ENCODE measurements at regions not wholly inside any gene's neighbourhood (a gene's known extent, or its start where the extent isn't known, plus 50 kb on each side); places are given as distances from the start of the nearest gene placed in this dataset.

DNA sequence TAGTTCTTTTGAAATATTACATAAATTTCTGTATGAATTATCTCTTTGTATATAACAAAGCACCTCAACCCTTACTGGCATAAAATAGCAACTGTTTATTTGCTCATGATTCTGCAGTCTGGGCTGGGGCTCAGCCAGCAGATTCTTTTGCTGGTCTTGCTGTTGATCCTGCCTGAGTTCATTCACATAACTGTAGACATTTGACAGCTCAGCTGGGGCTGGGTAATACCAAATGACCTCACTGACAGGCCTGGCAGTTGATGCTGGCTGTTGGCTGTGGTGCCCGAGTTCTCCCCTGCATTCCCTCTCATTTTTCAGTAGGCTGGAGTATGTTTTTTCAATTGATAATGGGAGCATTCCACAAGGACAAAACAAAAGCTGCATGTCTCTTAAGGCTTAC is 449.9 kb upstream of the GOLIM4 start:
- TF ChIP-seq POLR2A (IDR thresholded peaks at IDR 0.05): no peak
- TF ChIP-seq, protein P1, sequence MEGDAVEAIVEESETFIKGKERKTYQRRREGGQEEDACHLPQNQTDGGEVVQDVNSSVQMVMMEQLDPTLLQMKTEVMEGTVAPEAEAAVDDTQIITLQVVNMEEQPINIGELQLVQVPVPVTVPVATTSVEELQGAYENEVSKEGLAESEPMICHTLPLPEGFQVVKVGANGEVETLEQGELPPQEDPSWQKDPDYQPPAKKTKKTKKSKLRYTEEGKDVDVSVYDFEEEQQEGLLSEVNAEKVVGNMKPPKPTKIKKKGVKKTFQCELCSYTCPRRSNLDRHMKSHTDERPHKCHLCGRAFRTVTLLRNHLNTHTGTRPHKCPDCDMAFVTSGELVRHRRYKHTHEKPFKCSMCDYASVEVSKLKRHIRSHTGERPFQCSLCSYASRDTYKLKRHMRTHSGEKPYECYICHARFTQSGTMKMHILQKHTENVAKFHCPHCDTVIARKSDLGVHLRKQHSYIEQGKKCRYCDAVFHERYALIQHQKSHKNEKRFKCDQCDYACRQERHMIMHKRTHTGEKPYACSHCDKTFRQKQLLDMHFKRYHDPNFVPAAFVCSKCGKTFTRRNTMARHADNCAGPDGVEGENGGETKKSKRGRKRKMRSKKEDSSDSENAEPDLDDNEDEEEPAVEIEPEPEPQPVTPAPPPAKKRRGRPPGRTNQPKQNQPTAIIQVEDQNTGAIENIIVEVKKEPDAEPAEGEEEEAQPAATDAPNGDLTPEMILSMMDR (IDR thresholded peaks at IDR 0.05): no peak
- H3K9me3 ChIP-seq (replicated peaks in 1 of 3): no peaks in the 10 kb centered on the region
- no peaks in the 10 kb centered on the region for H3K36me3 ChIP-seq (replicated peaks in 1 of 2)
- no peak for DNase-seq
- 35 to 55% (median 44%) methylated on average over 1 of the region's 1 CpG for WGBS, 4 donors
- no peak overlapping the region for H3K27ac ChIP-seq
- intact Hi-C loops (cut with DNase I): no loop called here
- H3K27me3 ChIP-seq: no peaks in the 10 kb centered on the region
- H3K4me1 ChIP-seq (replicated peaks in 1 of 2): no peaks in the 10 kb centered on the region
- no peak overlapping the region for H3K4me3 ChIP-seq

DNA sequence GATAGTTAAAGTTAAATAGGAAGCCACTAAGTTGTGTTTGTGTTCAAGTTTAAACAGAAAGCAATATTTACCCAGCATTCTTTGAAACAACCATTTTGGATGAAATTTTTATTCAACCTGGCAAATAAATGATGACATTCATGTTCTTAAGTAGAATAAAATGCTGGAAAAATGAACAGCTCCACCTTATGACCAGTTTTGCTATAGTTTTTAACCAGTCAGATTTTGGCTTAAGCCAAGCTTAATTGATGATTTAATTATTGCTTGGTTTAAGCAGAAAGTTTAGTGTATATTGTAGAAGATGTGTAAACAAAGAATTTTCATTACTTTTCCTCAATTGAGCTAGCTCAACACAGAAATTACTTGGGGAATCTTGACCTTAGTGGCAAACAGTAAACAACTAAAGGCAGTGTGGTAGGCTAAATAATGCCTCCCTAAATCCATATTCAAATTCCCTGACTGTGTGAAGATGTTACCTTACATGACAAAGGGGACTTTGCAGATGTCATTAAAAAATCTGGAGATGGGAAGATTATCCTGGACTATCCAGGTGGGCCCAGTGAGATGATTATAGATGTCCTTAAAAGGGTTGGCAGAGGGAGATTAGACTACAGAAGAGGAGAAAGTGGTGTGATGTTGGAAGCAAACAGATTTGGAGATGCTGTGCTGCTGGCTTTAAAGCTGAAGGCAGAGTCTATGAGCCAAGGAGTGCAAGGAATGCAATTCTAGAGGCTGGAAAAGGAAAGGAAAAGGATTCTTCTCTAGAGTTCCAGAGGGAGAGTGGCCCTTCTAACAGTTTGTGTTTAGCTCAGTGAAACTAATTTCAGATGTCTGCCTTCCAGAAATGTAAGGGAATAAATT is 448.6 kb upstream of the GOLIM4 start:
- intact Hi-C loops (cut with DNase I): no loop called here
- DNase-seq: no peak
- H3K9me3 ChIP-seq (replicated peaks in 1 of 3): no peaks in the 10 kb centered on the region
- no peaks in the 10 kb centered on the region for H3K36me3 ChIP-seq (replicated peaks in 1 of 2)
- H3K4me1 ChIP-seq (replicated peaks in 1 of 2): no peaks in the 10 kb centered on the region
- no peak overlapping the region for H3K4me3 ChIP-seq
- H3K27ac ChIP-seq: no peak overlapping the region
- TF ChIP-seq POLR2A (IDR thresholded peaks at IDR 0.05): no peak
- TF ChIP-seq, protein P1 (IDR thresholded peaks at IDR 0.05): no peak
- no peaks in the 10 kb centered on the region for H3K27me3 ChIP-seq

DNA sequence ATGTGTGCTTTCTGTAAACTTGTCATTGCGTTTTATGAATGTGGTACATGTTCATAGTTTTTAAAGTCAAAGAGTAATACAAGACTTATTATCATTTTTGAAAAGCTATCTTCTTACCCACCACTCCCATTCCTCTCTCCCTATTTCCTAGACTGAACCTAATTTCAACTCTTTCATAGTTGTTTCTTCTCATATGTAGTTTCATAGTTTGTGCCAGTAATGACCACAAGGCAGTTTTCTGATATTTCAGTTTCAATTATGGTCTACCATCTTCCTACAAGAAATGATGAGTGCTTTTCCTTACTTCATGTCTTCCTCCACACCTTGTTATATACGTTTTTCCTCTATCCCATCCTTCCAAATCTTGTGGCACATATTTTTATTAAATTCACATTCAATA is 445.0 kb upstream of the GOLIM4 start:
- WGBS, 4 donors: 20 to 63% (median 47%) methylated on average over 2 of the region's 2 CpGs
- TF ChIP-seq POLR2A (IDR thresholded peaks at IDR 0.05): no peak
- TF ChIP-seq, protein P1 (IDR thresholded peaks at IDR 0.05): no peak
- H3K4me3 ChIP-seq: no peak overlapping the region
- no peak overlapping the region for H3K27ac ChIP-seq
- no peak for DNase-seq
- H3K27me3 ChIP-seq: no peaks in the 10 kb centered on the region
- no peaks in the 10 kb centered on the region for H3K9me3 ChIP-seq (replicated peaks in 1 of 3)
- no peaks in the 10 kb centered on the region for H3K4me1 ChIP-seq (replicated peaks in 1 of 2)
- no peaks in the 10 kb centered on the region for H3K36me3 ChIP-seq (replicated peaks in 1 of 2)
- intact Hi-C loops (cut with DNase I): no loop called here

DNA sequence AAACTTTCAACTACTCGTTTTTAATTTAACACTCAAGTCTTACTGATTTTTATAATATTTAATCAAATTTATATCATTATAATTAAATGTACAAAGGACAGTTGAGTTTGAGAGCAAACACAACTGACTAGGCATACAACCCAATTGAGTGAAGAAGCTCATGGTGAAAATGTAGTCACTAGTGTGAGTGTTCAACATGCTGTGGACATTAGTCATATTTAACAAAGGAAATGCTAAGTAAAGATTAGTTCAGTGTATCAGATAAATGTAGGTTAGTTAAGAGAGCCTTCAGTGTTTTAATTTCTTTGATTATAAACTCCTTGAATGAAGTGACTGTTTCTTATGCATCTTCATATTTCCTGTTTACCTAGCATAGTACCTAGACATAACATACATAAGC is 444.2 kb upstream of the GOLIM4 start:
- Histone ChIP-seq H3K4me1 (replicated peaks in 1 of 2) (no peaks in the 10 kb centered on the region), H3K9me3 (replicated peaks in 1 of 3) (no peaks in the 10 kb centered on the region), H3K27me3 (no peaks in the 10 kb centered on the region), H3K36me3 (replicated peaks in 1 of 2) (no peaks in the 10 kb centered on the region), H3K4me3 (no peak overlapping the region), H3K27ac (no peak overlapping the region)
- DNase-seq: no peak
- intact Hi-C loops (cut with DNase I): no loop called here
- 54 to 80% (median 59%) methylated on average over 1 of the region's 1 CpG for WGBS, 4 donors
- TF ChIP-seq, protein P1 (IDR thresholded peaks at IDR 0.05): no peak
- TF ChIP-seq POLR2A (IDR thresholded peaks at IDR 0.05): no peak

Measured in adrenal gland (tissue), 9 donors.